ENCODE measurements at regions not wholly inside any gene's neighbourhood (a gene's known extent, or its start where the extent isn't known, plus 50 kb on each side); places are given as distances from the start of the nearest gene placed in this dataset.

GRCh38 chr6:41441598-41442351, 104.4 kb upstream of the FOXP4 start:
- no peak overlapping the region for H3K27ac ChIP-seq
- H3K79me2 ChIP-seq (ENCODE audit: insufficient read depth, low read depth), result no peaks in the 10 kb centered on the region
- no peak overlapping the region for H3K9ac ChIP-seq
- no peak overlapping the region for H3K4me3 ChIP-seq (IDR thresholded peaks at IDR 0.05; ENCODE audit: insufficient read depth, low read depth, low read length)
- H2AFZ ChIP-seq (ENCODE audit: low read depth), result no peak overlapping the region
- H4K20me1 ChIP-seq (ENCODE audit: insufficient read depth), result no peaks in the 10 kb centered on the region
- TF ChIP-seq CTCF (conservative IDR thresholded peaks at IDR 0.05; ENCODE audit: low read depth, low read length), result no peak
- no peaks in the 10 kb centered on the region for H3K4me1 ChIP-seq (ENCODE audit: low read depth, poor library complexity, severe bottlenecking)
- no peak overlapping the region for H3K4me2 ChIP-seq
- no peaks in the 10 kb centered on the region for H3K36me3 ChIP-seq (ENCODE audit: insufficient read depth)
- no peaks in the 10 kb centered on the region for H3K27me3 ChIP-seq (ENCODE audit: insufficient read depth, low read depth)

- no peak overlapping the region for H2AFZ ChIP-seq (ENCODE audit: low read depth)
- H3K4me2 ChIP-seq, result no peak overlapping the region
Observed at GRCh38 chr6:41442352-41442672, 103.9 kb upstream of the FOXP4 start.

GRCh38 chr6:41442800-41443501, 103.2 kb upstream of the FOXP4 start:
- H2AFZ ChIP-seq (ENCODE audit: low read depth), result no peak overlapping the region
- H3K4me3 ChIP-seq (IDR thresholded peaks at IDR 0.05; ENCODE audit: insufficient read depth, low read depth, low read length), result no peak overlapping the region
- no peaks in the 10 kb centered on the region for H4K20me1 ChIP-seq (ENCODE audit: insufficient read depth)
- H3K4me2 ChIP-seq, result no peak overlapping the region
- H3K9ac ChIP-seq, result no peak overlapping the region
- no peak for TF ChIP-seq CTCF (conservative IDR thresholded peaks at IDR 0.05; ENCODE audit: low read depth, low read length)
- no peak overlapping the region for H3K27ac ChIP-seq
- H3K27me3 ChIP-seq (ENCODE audit: insufficient read depth, low read depth), result no peaks in the 10 kb centered on the region; the same call in 1 of the 2 replicates
- H3K79me2 ChIP-seq (ENCODE audit: insufficient read depth, low read depth), result no peaks in the 10 kb centered on the region
- H3K36me3 ChIP-seq (ENCODE audit: insufficient read depth), result no peaks in the 10 kb centered on the region
- H3K4me1 ChIP-seq (ENCODE audit: low read depth, poor library complexity, severe bottlenecking), result no peaks in the 10 kb centered on the region

More at GRCh38 chr6:41442352-41442672, 103.9 kb upstream of the FOXP4 start:
- Histone ChIP-seq H3K4me1 (ENCODE audit: low read depth, poor library complexity, severe bottlenecking) (no peaks in the 10 kb centered on the region), H3K27ac (no peak overlapping the region), H4K20me1 (ENCODE audit: insufficient read depth) (no peaks in the 10 kb centered on the region), H3K36me3 (ENCODE audit: insufficient read depth) (no peaks in the 10 kb centered on the region), H3K27me3 (ENCODE audit: insufficient read depth, low read depth) (no peaks in the 10 kb centered on the region), H3K4me3 (IDR thresholded peaks at IDR 0.05; ENCODE audit: insufficient read depth, low read depth, low read length) (no peak overlapping the region), H3K79me2 (ENCODE audit: insufficient read depth, low read depth) (no peaks in the 10 kb centered on the region), H3K9ac (no peak overlapping the region)
- no peak for TF ChIP-seq CTCF (conservative IDR thresholded peaks at IDR 0.05; ENCODE audit: low read depth, low read length)

- Histone ChIP-seq H3K79me2 (ENCODE audit: insufficient read depth, low read depth) (no peaks in the 10 kb centered on the region), H3K36me3 (ENCODE audit: insufficient read depth) (no peaks in the 10 kb centered on the region), H3K4me1 (ENCODE audit: low read depth, poor library complexity, severe bottlenecking) (no peaks in the 10 kb centered on the region), H3K4me3 (IDR thresholded peaks at IDR 0.05; ENCODE audit: insufficient read depth, low read depth, low read length) (no peak overlapping the region), H2AFZ (ENCODE audit: low read depth) (no peak overlapping the region), H3K9ac (no peak overlapping the region), H3K27ac (no peak overlapping the region), H3K27me3 (ENCODE audit: insufficient read depth, low read depth) (no peaks in the 10 kb centered on the region; the same call in 1 of the 2 replicates), H3K4me2 (no peak overlapping the region), H4K20me1 (ENCODE audit: insufficient read depth) (no peaks in the 10 kb centered on the region)
- TF ChIP-seq CTCF (conservative IDR thresholded peaks at IDR 0.05; ENCODE audit: low read depth, low read length), result no peak
Observed at GRCh38 chr6:41443616-41444525, 102.3 kb upstream of the FOXP4 start.
